RWPE2 (cell line): ENCODE measurements at regions not wholly inside any gene's neighbourhood (a gene's known extent, or its start where the extent isn't known, plus 50 kb on each side); places are given as distances from the start of the nearest gene placed in this dataset.

Experiments used
- ATAC-seq: fragments of 200-7000 bp; cut with Tn5 transposase; 3 replicates; pipeline ENCODE4 v1.9.1; 2021; ENCODE audit warnings: low read depth
- DNase-seq: peaks from one replicate; pipeline ENCODE4 v3.0.0-alpha.2; 2020; ENCODE audit warnings: low spot score
- H3K27ac ChIP-seq: fragments of 450-650 bp; 2 replicates; pipeline ENCODE4 v1.5.1; 2017; ENCODE audit warnings: mild to moderate bottlenecking; ENCODE audit not compliant: poor library complexity, severe bottlenecking
- H3K27me3 ChIP-seq: fragments of 250-450 bp; sonication (Bioruptor Pico); 2 replicates; pipeline ENCODE4 v1.5.1; 2021; ENCODE audit warnings: mild to moderate bottlenecking, moderate library complexity; ENCODE audit not compliant: insufficient read depth, poor library complexity, severe bottlenecking
- H3K36me3 ChIP-seq: fragments of 250-450 bp; sonication (Bioruptor Pico); 2 replicates; pipeline ENCODE4 v1.5.1; 2020; ENCODE audit warnings: low read depth, mild to moderate bottlenecking, moderate library complexity
- H3K4me1 ChIP-seq: fragments of 250-450 bp; sonication (Bioruptor Pico); 2 replicates; pipeline ENCODE4 v1.5.1; 2021; ENCODE audit warnings: mild to moderate bottlenecking, moderate library complexity; ENCODE audit not compliant: insufficient read depth, poor library complexity, severe bottlenecking
- H3K4me3 ChIP-seq: fragments of 250-450 bp; sonication (Bioruptor Pico); 2 replicates; pipeline ENCODE4 v1.5.1; 2021; ENCODE audit warnings: mild to moderate bottlenecking, moderate library complexity; ENCODE audit not compliant: severe bottlenecking
- H3K9me3 ChIP-seq: fragments of 250-450 bp; sonication (Bioruptor Pico); 2 replicates; pipeline ENCODE4 v1.5.1; 2021; ENCODE audit warnings: mild to moderate bottlenecking, moderate library complexity; ENCODE audit not compliant: severe bottlenecking
- CTCF ChIP-seq: fragments of 450-650 bp; IDR thresholded peaks from one replicate; pipeline ENCODE4 v1.5.1; 2017; ENCODE audit warnings: mild to moderate bottlenecking, moderate library complexity; ENCODE audit not compliant: poor library complexity, severe bottlenecking

- DNase-seq (no peak), ATAC-seq (no peak)
- no peak overlapping the region for H3K4me3 ChIP-seq
- TF ChIP-seq CTCF = no peak
- H3K4me1 ChIP-seq = no peaks in the 10 kb centered on the region
- H3K27ac ChIP-seq = no peak overlapping the region
- H3K27me3 ChIP-seq = peaks cover 3% of the 10 kb centered on the region
- H3K36me3 ChIP-seq = no peaks in the 10 kb centered on the region
- H3K9me3 ChIP-seq = no peaks in the 10 kb centered on the region
Measured at GRCh38 chr7:13327669-13328068, 640.2 kb downstream of the ARL4A start.

GRCh38 chr7:13333371-13333770 is 645.9 kb downstream of the ARL4A start:
- TF ChIP-seq CTCF = no peak
- Histone ChIP-seq H3K36me3 (no peaks in the 10 kb centered on the region), H3K27ac (no peak overlapping the region), H3K27me3 (peaks cover 3% of the 10 kb centered on the region), H3K4me3 (no peak overlapping the region), H3K9me3 (no peaks in the 10 kb centered on the region), H3K4me1 (no peaks in the 10 kb centered on the region)
- DNase-seq = no peak
- no peak for ATAC-seq

GRCh38 chr7:13336227-13336626 is 648.8 kb downstream of the ARL4A start:
- Histone ChIP-seq H3K27ac (no peak overlapping the region), H3K4me3 (no peak overlapping the region), H3K9me3 (no peaks in the 10 kb centered on the region), H3K36me3 (no peaks in the 10 kb centered on the region), H3K4me1 (no peaks in the 10 kb centered on the region), H3K27me3 (no peaks in the 10 kb centered on the region)
- TF ChIP-seq CTCF = no peak
- DNase-seq (no peak), ATAC-seq (no peak)

GRCh38 chr7:13352677-13353076 is 636.8 kb downstream of the ETV1 start:
- no peak overlapping the region for H3K4me3 ChIP-seq

GRCh38 chr7:13359656-13360055 is 629.8 kb downstream of the ETV1 start:
- Histone ChIP-seq H3K27ac (no peak overlapping the region), H3K4me1 (no peaks in the 10 kb centered on the region), H3K4me3 (no peak overlapping the region), H3K27me3 (no peaks in the 10 kb centered on the region), H3K36me3 (no peaks in the 10 kb centered on the region), H3K9me3 (no peaks in the 10 kb centered on the region)
- TF ChIP-seq CTCF = no peak
- ATAC-seq (no peak), DNase-seq (no peak)

More at GRCh38 chr7:13352677-13353076, 636.8 kb downstream of the ETV1 start:
- no peaks in the 10 kb centered on the region for H3K4me1 ChIP-seq
- H3K27ac ChIP-seq = no peak overlapping the region
- no peaks in the 10 kb centered on the region for H3K9me3 ChIP-seq
- no peak for TF ChIP-seq CTCF
- no peak for DNase-seq
- no peaks in the 10 kb centered on the region for H3K27me3 ChIP-seq
- no peak for ATAC-seq
- no peaks in the 10 kb centered on the region for H3K36me3 ChIP-seq
